CD4-positive, alpha-beta memory T cell (primary cell): ENCODE measurements at regions not wholly inside any gene's neighbourhood (a gene's known extent, or its start where the extent isn't known, plus 50 kb on each side); places are given as distances from the start of the nearest gene placed in this dataset.

Experiments used
- CTCF ChIA-PET: fragments of 350-600 bp; sonication (Branson Sonifier 250); formaldehyde crosslinking; loops from one replicate; lab custom pipeline; 2021; ENCODE audit warnings: inconsistent platforms; ENCODE audit not compliant: partially characterized antibody; lab: Charles Lee
- POLR2A ChIA-PET: fragments of 350-600 bp; sonication (Branson Sonifier 250); formaldehyde crosslinking; loops from one replicate; lab custom pipeline; 2021; ENCODE audit not compliant: partially characterized antibody; lab: Charles Lee
- DNase-seq, 5 donors: peaks; one replicate each; pipeline versions ENCODE4 v3.0.0 to v3.0.0-alpha.2; 2020 to 2022; ENCODE audit warnings: mixed read lengths in 1 of 5
- H3K27ac ChIP-seq: one replicate; pipeline ENCODE4 v1.7.0; 2013; ENCODE audit warnings: low read depth, low read length
- H3K27me3 ChIP-seq: 2 replicates; pipeline ENCODE4 v1.7.0; 2013; ENCODE audit warnings: mild to moderate bottlenecking, low read length, moderate library complexity; ENCODE audit not compliant: insufficient read depth
- H3K36me3 ChIP-seq: 2 replicates; pipeline ENCODE4 v1.7.0; 2013; ENCODE audit warnings: mild to moderate bottlenecking, low read length, moderate library complexity; ENCODE audit not compliant: insufficient read depth
- H3K4me1 ChIP-seq: 2 replicates; pipeline ENCODE4 v1.7.0; 2013; ENCODE audit warnings: mild to moderate bottlenecking, low read length, moderate library complexity; ENCODE audit not compliant: insufficient read depth
- H3K4me3 ChIP-seq, 2 donors: one replicate each; pipeline ENCODE4 v1.7.0; 2013; ENCODE audit warnings: low read length in 2 of 2, mild to moderate bottlenecking in 1 of 2
- H3K9me3 ChIP-seq, 2 donors: one replicate each; pipeline ENCODE4 v1.7.0; 2013; ENCODE audit warnings: low read length in 2 of 2, control low read depth in 1 of 2; ENCODE audit not compliant: control insufficient read depth in 1 of 2
- H3K27ac Mint-ChIP-seq, 7 donors: one replicate each; pipeline ENCODE4 v1.8.0; 2020 to 2021; ENCODE audit warnings: mixed read lengths in 7 of 7, mild to moderate bottlenecking in 6 of 7, inconsistent platforms in 3 of 7, moderate library complexity in 3 of 7
- H3K27me3 Mint-ChIP-seq, 2 donors: one replicate each; pipeline ENCODE4 v1.8.0; 2020 to 2021; ENCODE audit warnings: mixed read lengths in 2 of 2
- H3K36me3 Mint-ChIP-seq, 2 donors: one replicate each; pipeline ENCODE4 v1.8.0; 2020 to 2021; ENCODE audit warnings: mixed read lengths in 2 of 2, inconsistent platforms in 1 of 2, mild to moderate bottlenecking in 1 of 2
- H3K4me1 Mint-ChIP-seq, 4 donors: one replicate each; pipeline ENCODE4 v1.8.0; 2020 to 2021; ENCODE audit warnings: mixed read lengths in 4 of 4, mild to moderate bottlenecking in 1 of 4
- H3K4me3 Mint-ChIP-seq, 8 donors: one replicate each; pipeline ENCODE4 v1.8.0; 2020 to 2021; ENCODE audit warnings: mixed read lengths in 8 of 8, mild to moderate bottlenecking in 7 of 8, moderate library complexity in 6 of 8, inconsistent platforms in 3 of 8
- H3K9me3 Mint-ChIP-seq, 8 donors: one replicate each; pipeline ENCODE4 v1.8.0; 2020 to 2021; ENCODE audit warnings: mixed read lengths in 8 of 8, mild to moderate bottlenecking in 5 of 8, inconsistent platforms in 3 of 8, moderate library complexity in 1 of 8
- intact Hi-C: fragments of 100-400 bp; cut with micrococcal nuclease; formaldehyde crosslinking; loops from one replicate; pipeline ENCODE4 v1.15.1; 2023

DNA sequence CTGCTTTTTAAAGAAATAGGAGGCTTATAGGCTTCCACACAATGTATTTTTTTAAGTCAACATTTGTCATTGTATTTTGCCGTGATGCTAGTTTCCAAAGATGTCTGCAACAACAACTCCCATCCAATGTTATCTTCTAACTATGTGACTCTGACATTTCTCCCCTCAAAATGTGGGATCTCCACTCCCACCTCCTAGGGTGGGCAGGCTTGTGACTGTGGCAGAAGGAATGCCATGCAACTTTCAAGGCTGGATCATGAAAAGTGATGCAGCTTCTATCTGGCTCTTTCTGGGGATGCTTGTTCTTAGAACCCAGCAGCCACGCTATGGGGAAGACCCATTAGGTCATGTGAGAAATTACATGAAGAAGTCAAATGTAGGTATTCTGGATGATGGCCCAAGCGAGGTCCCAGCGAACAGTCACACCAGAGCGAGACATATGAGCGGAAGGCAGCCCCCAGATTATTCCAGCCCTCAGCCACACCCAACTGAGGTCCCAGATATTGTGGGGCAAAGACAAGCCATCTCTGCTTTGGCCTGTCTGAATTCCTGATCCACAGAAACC, 124.3 kb downstream of the BDH1 start:
- peaks cover 14 to 30% of the 10 kb centered on the region in 2 donors for H3K27me3 Mint-ChIP-seq
- POLR2A ChIA-PET = no interaction called here
- peaks cover 11 to 18% (median 14%) of the 10 kb centered on the region in 4 donors for H3K4me1 Mint-ChIP-seq
- Histone ChIP-seq H3K4me1 (peaks cover 14% of the 10 kb centered on the region), H3K9me3 (no peaks in the 10 kb centered on the region), H3K36me3 (no peaks in the 10 kb centered on the region), H3K4me3 (no peak overlapping the region), H3K27ac (no peak overlapping the region), H3K27me3 (no peaks in the 10 kb centered on the region)
- CTCF ChIA-PET = no interaction called here
- intact Hi-C loops = no loop called here
- no peak for DNase-seq
- H3K4me3 Mint-ChIP-seq = no peak overlapping the region
- no peaks in the 10 kb centered on the region for H3K36me3 Mint-ChIP-seq
- H3K27ac Mint-ChIP-seq = no peak overlapping the region
- H3K9me3 Mint-ChIP-seq = no peaks in the 10 kb centered on the region

DNA sequence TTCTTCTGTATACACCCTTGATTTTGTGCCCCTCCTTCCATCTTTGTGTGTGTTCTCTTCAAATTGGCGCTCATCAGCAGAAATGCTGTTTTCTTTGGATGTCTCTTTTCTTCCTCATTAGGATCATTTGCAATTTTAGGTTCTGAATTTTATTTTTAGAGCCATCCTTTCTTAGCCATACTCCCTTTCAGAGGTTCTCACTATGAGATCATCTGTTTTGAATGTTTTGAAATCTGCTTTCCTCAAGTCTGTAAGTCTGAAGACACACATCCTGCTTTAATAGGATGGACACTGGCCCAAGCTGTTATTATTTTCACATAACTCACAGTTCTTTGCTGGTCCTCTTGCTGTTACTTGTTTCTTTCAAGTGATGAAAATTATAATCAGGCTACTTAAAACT, 124.8 kb downstream of the BDH1 start:
- no peak for DNase-seq
- no peak overlapping the region for H3K27ac ChIP-seq
- H3K36me3 ChIP-seq = no peaks in the 10 kb centered on the region
- no peaks in the 10 kb centered on the region for H3K9me3 Mint-ChIP-seq
- peaks cover 11 to 18% (median 14%) of the 10 kb centered on the region in 4 donors for H3K4me1 Mint-ChIP-seq
- peaks cover 14% of the 10 kb centered on the region for H3K4me1 ChIP-seq
- CTCF ChIA-PET = no interaction called here
- H3K9me3 ChIP-seq = no peaks in the 10 kb centered on the region
- H3K27ac Mint-ChIP-seq = peak overlapping the region in 1 of 7 donors; percentile 0
- no peak overlapping the region for H3K4me3 ChIP-seq
- POLR2A ChIA-PET = no interaction called here
- H3K36me3 Mint-ChIP-seq = no peaks in the 10 kb centered on the region
- intact Hi-C loops = no loop called here
- H3K27me3 Mint-ChIP-seq = peaks cover 15 to 30% of the 10 kb centered on the region in 2 donors
- no peaks in the 10 kb centered on the region for H3K27me3 ChIP-seq
- no peak overlapping the region for H3K4me3 Mint-ChIP-seq

DNA sequence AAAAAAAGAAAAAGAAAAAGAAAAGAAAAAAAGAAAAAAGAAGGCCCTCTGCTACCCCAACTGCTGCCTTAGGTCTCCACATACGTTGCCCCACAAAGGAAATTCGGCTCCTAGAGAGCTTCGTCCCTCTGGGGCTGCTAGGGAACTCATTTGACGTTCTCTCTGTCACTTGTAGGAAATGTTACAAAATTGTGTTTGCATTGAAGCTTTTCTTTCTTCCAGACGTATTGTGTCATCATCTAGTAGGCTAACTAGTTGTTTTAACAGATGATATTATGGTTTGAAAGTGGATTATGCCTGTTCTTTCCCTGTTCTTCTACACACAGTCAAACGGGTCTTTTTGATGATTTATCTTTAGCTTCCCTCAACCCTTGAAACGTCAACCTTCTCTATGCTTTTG, 125.3 kb downstream of the BDH1 start:
- no peak overlapping the region for H3K27ac ChIP-seq
- H3K27me3 ChIP-seq = no peaks in the 10 kb centered on the region
- no peak for DNase-seq
- Mint-ChIP-seq H3K36me3 (no peaks in the 10 kb centered on the region), H3K4me3 (no peak overlapping the region), H3K27ac (no peak overlapping the region), H3K4me1 (peaks cover 11 to 18% (median 14%) of the 10 kb centered on the region in 4 donors), H3K9me3 (no peaks in the 10 kb centered on the region), H3K27me3 (peaks cover 15 to 30% of the 10 kb centered on the region in 2 donors)
- H3K4me1 ChIP-seq = peaks cover 14% of the 10 kb centered on the region
- ChIA-PET CTCF (no interaction called here), POLR2A (no interaction called here)
- H3K4me3 ChIP-seq = no peak overlapping the region
- H3K36me3 ChIP-seq = no peaks in the 10 kb centered on the region
- no peaks in the 10 kb centered on the region for H3K9me3 ChIP-seq
- intact Hi-C loops = no loop called here

DNA sequence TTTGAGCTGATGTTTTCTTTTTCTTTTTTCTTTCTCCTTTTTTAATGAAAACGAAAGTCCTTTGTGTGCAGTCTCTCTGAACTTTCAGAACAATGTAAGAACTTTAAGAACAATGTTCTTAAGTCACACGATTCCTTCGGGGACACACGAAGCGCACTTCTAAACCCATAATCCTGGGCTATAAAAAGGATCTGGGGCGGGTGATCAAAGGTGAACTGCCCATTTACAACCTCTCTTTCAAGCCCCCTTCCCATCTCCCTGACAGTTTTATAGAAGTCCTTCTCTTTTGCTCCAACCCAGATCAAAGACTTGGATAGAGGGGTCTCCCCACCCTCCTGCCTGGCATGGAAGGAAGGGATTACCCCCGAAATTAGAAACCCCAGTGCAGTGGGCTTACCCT, 126.8 kb downstream of the BDH1 start:
- no peaks in the 10 kb centered on the region for H3K9me3 ChIP-seq
- Mint-ChIP-seq H3K4me3 (peak overlapping the region in 7 of 8 donors; percentile 17 to 82 (median 74)), H3K4me1 (peaks cover 11 to 18% (median 14%) of the 10 kb centered on the region in 4 donors), H3K9me3 (no peaks in the 10 kb centered on the region), H3K27me3 (peaks cover 13 to 26% of the 10 kb centered on the region in 2 donors), H3K27ac (no peak overlapping the region), H3K36me3 (no peaks in the 10 kb centered on the region)
- CTCF ChIA-PET = no interaction called here
- H3K27ac ChIP-seq = no peak overlapping the region
- H3K27me3 ChIP-seq = no peaks in the 10 kb centered on the region
- POLR2A ChIA-PET = no interaction called here
- intact Hi-C loops = no loop called here
- no peaks in the 10 kb centered on the region for H3K36me3 ChIP-seq
- H3K4me1 ChIP-seq = peaks cover 14% of the 10 kb centered on the region
- no peak overlapping the region for H3K4me3 ChIP-seq
- no peak for DNase-seq

DNA sequence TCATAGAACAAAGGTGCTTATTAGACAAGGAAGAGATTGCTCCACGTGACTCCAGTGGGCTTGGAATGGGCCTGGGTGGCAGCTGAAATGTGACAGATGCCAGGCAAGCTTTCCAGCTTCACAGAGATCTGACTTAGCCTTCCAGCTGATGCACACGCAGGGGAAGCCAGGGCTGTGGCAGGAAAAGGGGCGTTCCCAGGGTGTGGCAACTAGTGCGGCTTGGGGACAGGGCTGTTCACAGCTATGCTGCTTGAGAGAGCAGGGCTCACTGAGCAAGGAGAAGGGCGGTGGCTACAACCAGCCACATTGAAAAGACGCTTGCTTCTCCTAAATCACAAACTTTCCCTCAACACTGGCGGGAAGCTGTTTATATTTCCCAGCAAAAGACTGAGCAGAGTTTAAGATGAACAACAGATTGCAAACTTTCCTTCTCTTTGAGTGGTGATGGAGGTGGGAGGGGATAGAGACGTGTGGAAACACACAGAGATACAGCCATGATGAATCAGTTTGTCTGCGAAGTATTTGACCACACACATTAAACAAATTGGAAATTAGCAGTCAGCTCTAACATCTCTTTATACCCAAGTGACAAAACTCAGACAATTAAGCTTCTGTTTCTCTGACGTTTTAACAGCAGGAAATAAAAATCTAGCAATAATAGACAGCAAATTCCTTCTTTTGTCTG, 127.5 kb downstream of the BDH1 start:
- H3K4me1 ChIP-seq = peaks cover 14% of the 10 kb centered on the region
- H3K9me3 ChIP-seq = no peaks in the 10 kb centered on the region
- H3K36me3 ChIP-seq = no peaks in the 10 kb centered on the region
- H3K4me3 ChIP-seq = no peak overlapping the region
- peak in 4 of 5 donors; percentile 12 to 24 (median 18) for DNase-seq
- ChIA-PET CTCF (no interaction called here), POLR2A (no interaction called here)
- no peak overlapping the region for H3K27ac ChIP-seq
- intact Hi-C loops = no loop called here
- peak overlapping the region; percentile 66 to 82 (median 77) for H3K4me3 Mint-ChIP-seq
- no peaks in the 10 kb centered on the region for H3K9me3 Mint-ChIP-seq
- peaks cover 11 to 18% (median 14%) of the 10 kb centered on the region in 4 donors for H3K4me1 Mint-ChIP-seq
- H3K27ac Mint-ChIP-seq = peak overlapping the region in 4 of 7 donors; percentile 11 to 68 (median 66)
- H3K36me3 Mint-ChIP-seq = no peaks in the 10 kb centered on the region
- H3K27me3 Mint-ChIP-seq = peaks cover 14 to 25% of the 10 kb centered on the region in 2 donors
- H3K27me3 ChIP-seq = no peaks in the 10 kb centered on the region

DNA sequence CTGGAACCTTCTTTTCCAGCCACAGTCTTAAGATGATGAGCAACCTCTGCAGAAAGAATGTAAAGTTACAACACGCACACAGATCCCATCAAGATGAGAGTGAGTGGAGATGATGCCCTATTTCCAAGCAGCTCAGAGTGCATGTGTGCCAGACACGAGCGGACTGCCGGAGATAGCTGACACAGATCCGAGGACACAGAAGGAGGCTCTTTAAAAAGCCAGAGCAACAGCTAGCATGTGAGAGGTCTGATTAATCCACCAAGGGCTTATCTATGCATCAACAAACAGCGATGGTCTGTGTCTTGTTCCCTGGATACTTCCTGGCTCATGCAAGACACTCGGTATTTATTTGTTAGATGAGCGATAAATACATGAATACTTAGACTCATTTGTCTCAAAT, 128.6 kb upstream of the DLG1 start:
- peaks cover 12 to 22% of the 10 kb centered on the region in 2 donors for H3K27me3 Mint-ChIP-seq
- H3K36me3 ChIP-seq = no peaks in the 10 kb centered on the region
- no peaks in the 10 kb centered on the region for H3K36me3 Mint-ChIP-seq
- no peak overlapping the region for H3K27ac ChIP-seq
- CTCF ChIA-PET = no interaction called here
- DNase-seq = no peak
- H3K27me3 ChIP-seq = no peaks in the 10 kb centered on the region
- H3K27ac Mint-ChIP-seq = no peak overlapping the region
- no peaks in the 10 kb centered on the region for H3K9me3 ChIP-seq
- no peaks in the 10 kb centered on the region for H3K9me3 Mint-ChIP-seq
- POLR2A ChIA-PET = no interaction called here
- H3K4me3 Mint-ChIP-seq = no peak overlapping the region
- no peak overlapping the region for H3K4me3 ChIP-seq
- peaks cover 14% of the 10 kb centered on the region for H3K4me1 ChIP-seq
- H3K4me1 Mint-ChIP-seq = peaks cover 11 to 18% (median 14%) of the 10 kb centered on the region in 4 donors
- intact Hi-C loops = no loop called here

DNA sequence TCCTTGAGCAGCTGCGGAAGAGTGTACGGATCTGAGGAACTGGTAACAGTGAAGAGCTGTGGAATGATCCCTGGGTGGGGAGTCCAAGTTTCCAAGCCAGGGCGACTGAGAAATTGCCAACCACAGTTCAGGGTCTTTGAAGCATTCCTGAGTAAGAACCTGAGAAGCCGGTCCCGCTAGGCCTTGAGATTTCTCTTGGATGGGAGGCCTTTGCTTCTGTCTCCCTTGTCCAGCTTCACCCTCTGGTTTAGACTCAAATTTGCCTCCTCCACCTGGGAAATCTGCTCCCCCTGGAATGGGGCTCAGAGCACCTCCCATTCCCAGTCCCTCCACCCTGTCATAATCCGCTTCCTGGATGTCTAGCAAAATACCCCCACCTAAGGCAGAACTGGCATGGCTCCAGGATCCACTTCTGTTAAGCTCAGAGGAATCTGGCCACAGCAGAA, 127.7 kb upstream of the DLG1 start:
- Histone ChIP-seq H3K27ac (no peak overlapping the region), H3K9me3 (no peaks in the 10 kb centered on the region), H3K27me3 (no peaks in the 10 kb centered on the region), H3K4me3 (no peak overlapping the region), H3K36me3 (no peaks in the 10 kb centered on the region), H3K4me1 (peaks cover 14% of the 10 kb centered on the region)
- DNase-seq = no peak
- Mint-ChIP-seq H3K27ac (no peak overlapping the region), H3K4me3 (no peak overlapping the region), H3K27me3 (peaks cover 10 to 22% of the 10 kb centered on the region in 2 donors), H3K9me3 (no peaks in the 10 kb centered on the region), H3K36me3 (no peaks in the 10 kb centered on the region), H3K4me1 (peaks cover 11 to 18% (median 14%) of the 10 kb centered on the region in 4 donors)
- ChIA-PET POLR2A (no interaction called here), CTCF (no interaction called here)
- intact Hi-C loops = no loop called here
